ENCODE measurements at regions not wholly inside any gene's neighbourhood (a gene's known extent, or its start where the extent isn't known, plus 50 kb on each side); places are given as distances from the start of the nearest gene placed in this dataset.

DNA sequence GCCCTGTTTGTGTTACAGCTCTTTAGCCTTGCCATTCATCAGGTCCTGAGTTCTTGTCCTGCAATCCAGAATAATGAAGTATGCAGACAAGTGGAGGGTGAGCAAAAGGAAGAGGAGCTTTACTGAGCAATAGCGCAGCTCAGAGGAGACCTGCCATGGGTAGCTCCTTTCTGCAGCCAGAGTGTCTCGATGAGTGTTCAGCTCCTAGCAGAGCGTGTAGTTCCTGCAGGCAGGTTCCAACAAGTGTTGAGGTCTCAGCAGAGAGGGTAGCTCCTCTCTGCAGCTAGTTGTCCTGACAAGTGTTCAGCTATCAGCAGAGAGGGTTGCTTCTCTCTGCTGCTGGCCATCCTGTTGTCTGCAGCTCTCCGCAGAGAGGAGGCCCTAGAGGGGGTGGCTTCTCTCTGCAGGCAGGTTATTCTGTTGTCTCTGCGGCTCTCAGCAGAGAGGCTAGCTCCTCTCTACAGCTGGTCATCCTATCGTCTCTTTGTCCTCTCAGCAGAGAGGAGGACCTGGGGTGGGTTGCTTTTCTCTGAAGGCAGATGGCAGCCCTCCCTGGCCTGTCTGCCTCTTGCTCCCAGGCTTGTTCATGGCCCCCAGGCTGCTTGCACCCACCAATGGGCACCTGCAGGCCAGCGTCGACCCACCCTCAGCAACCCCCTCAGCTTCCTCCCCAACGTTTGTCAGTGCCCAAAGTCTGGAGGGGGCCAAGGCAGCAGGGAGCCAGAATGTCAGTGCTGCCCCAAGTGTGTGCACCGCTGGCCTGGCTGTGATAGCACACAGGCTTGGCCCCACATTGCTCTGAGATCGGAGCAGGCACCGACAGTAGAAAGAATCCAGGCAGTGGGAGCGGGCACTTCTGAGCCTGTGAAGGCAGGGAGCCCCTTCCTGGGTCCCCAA, 112.5 kb upstream of the RUNX3 start:
- TF ChIP-seq MAFK (IDR thresholded peaks at IDR 0.05; ENCODE audit: partially characterized antibody) = no peak
- no peak for TF ChIP-seq POLR2A (IDR thresholded peaks at IDR 0.05; ENCODE audit: low read length)
- TF ChIP-seq, protein P1, sequence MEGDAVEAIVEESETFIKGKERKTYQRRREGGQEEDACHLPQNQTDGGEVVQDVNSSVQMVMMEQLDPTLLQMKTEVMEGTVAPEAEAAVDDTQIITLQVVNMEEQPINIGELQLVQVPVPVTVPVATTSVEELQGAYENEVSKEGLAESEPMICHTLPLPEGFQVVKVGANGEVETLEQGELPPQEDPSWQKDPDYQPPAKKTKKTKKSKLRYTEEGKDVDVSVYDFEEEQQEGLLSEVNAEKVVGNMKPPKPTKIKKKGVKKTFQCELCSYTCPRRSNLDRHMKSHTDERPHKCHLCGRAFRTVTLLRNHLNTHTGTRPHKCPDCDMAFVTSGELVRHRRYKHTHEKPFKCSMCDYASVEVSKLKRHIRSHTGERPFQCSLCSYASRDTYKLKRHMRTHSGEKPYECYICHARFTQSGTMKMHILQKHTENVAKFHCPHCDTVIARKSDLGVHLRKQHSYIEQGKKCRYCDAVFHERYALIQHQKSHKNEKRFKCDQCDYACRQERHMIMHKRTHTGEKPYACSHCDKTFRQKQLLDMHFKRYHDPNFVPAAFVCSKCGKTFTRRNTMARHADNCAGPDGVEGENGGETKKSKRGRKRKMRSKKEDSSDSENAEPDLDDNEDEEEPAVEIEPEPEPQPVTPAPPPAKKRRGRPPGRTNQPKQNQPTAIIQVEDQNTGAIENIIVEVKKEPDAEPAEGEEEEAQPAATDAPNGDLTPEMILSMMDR (IDR thresholded peaks at IDR 0.05) = no peak
- TF ChIP-seq, protein P2, sequence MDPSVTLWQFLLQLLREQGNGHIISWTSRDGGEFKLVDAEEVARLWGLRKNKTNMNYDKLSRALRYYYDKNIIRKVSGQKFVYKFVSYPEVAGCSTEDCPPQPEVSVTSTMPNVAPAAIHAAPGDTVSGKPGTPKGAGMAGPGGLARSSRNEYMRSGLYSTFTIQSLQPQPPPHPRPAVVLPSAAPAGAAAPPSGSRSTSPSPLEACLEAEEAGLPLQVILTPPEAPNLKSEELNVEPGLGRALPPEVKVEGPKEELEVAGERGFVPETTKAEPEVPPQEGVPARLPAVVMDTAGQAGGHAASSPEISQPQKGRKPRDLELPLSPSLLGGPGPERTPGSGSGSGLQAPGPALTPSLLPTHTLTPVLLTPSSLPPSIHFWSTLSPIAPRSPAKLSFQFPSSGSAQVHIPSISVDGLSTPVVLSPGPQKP (IDR thresholded peaks at IDR 0.05; ENCODE audit: low read depth, low read length) = no peak
- TF ChIP-seq BHLHE40 (IDR thresholded peaks at IDR 0.05; ENCODE audit: low read depth, low read length) = no peak
- no peak for TF ChIP-seq CHD4 (IDR thresholded peaks at IDR 0.05; ENCODE audit: borderline replicate concordance)
- TF ChIP-seq SMC3 (IDR thresholded peaks at IDR 0.05) = no peak
- TF ChIP-seq RCOR1 (IDR thresholded peaks at IDR 0.05; ENCODE audit: low read depth, low read length) = no peak
- TF ChIP-seq FOSL2 (IDR thresholded peaks at IDR 0.05) = no peak
- no peak for TF ChIP-seq FOSL2 (CRISPR knock-in tag; IDR thresholded peaks at IDR 0.05)
- TF ChIP-seq, protein P3, sequence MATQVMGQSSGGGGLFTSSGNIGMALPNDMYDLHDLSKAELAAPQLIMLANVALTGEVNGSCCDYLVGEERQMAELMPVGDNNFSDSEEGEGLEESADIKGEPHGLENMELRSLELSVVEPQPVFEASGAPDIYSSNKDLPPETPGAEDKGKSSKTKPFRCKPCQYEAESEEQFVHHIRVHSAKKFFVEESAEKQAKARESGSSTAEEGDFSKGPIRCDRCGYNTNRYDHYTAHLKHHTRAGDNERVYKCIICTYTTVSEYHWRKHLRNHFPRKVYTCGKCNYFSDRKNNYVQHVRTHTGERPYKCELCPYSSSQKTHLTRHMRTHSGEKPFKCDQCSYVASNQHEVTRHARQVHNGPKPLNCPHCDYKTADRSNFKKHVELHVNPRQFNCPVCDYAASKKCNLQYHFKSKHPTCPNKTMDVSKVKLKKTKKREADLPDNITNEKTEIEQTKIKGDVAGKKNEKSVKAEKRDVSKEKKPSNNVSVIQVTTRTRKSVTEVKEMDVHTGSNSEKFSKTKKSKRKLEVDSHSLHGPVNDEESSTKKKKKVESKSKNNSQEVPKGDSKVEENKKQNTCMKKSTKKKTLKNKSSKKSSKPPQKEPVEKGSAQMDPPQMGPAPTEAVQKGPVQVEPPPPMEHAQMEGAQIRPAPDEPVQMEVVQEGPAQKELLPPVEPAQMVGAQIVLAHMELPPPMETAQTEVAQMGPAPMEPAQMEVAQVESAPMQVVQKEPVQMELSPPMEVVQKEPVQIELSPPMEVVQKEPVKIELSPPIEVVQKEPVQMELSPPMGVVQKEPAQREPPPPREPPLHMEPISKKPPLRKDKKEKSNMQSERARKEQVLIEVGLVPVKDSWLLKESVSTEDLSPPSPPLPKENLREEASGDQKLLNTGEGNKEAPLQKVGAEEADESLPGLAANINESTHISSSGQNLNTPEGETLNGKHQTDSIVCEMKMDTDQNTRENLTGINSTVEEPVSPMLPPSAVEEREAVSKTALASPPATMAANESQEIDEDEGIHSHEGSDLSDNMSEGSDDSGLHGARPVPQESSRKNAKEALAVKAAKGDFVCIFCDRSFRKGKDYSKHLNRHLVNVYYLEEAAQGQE (IDR thresholded peaks at IDR 0.05) = no peak
- TF ChIP-seq RAD21 (conservative IDR thresholded peaks at IDR 0.05 in 1 of 2, IDR thresholded peaks at IDR 0.05 in 1 of 2) = no peak
- TF ChIP-seq ZSCAN20 (CRISPR knock-in tag; IDR thresholded peaks at IDR 0.05) = no peak
- no peak for TF ChIP-seq ZC3H11A (IDR thresholded peaks at IDR 0.05)

All from A549 (cell line).